ENCODE measurements at regions not wholly inside any gene's neighbourhood (a gene's known extent, or its start where the extent isn't known, plus 50 kb on each side); places are given as distances from the start of the nearest gene placed in this dataset.

DNA sequence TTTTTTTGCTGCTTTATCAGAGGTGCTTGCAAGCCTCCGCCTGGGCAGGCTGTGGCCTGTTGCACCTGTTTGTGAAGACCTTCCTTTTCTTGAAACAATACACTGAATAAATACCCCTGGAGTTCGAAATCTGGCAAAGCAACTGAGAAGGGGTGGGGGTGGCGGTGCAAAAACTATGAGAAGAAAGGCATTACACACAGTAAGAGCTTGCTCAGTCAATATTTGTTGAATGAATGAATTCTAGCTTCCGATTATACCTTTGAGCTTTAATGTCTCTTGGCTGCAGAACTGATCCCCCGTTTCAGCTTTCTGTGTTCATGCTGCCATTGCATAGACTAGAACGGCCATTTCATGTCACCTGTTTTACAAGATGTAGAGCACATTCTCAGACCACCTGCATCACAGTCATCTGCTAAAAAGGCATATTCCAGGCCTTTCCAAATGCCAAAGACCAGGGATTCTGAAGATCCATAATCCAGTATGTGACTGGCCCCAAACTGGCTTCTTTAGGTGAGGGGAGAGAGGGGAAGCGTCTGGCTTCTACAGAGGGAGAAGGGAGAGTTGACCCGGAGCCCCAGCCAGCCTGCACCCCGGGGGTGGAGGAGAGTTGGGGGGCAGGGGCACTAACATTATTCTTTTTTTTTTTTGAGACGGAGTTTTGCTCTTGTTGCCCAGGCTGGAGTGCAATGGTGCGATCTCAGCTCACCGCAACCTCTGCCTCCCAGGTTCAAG, 111.5 kb downstream of the ETS2 start:
- Histone ChIP-seq H3K36me3 (ENCODE audit: control insufficient read depth, low read depth, low read length) (no peaks in the 10 kb centered on the region), H3K4me1 (ENCODE audit: control insufficient read depth, low read depth, low read length) (peaks cover 8% of the 10 kb centered on the region), H3K4me3 (ENCODE audit: low read length) (no peak overlapping the region), H3K9me3 (ENCODE audit: control insufficient read depth, low read depth, low read length) (no peaks in the 10 kb centered on the region), H3K27me3 (ENCODE audit: control insufficient read depth, insufficient read depth, low read length) (peaks cover 5% of the 10 kb centered on the region), H3K27ac (ENCODE audit: low read length) (no peak overlapping the region), H3K9ac (ENCODE audit: low read length) (no peak overlapping the region)

DNA sequence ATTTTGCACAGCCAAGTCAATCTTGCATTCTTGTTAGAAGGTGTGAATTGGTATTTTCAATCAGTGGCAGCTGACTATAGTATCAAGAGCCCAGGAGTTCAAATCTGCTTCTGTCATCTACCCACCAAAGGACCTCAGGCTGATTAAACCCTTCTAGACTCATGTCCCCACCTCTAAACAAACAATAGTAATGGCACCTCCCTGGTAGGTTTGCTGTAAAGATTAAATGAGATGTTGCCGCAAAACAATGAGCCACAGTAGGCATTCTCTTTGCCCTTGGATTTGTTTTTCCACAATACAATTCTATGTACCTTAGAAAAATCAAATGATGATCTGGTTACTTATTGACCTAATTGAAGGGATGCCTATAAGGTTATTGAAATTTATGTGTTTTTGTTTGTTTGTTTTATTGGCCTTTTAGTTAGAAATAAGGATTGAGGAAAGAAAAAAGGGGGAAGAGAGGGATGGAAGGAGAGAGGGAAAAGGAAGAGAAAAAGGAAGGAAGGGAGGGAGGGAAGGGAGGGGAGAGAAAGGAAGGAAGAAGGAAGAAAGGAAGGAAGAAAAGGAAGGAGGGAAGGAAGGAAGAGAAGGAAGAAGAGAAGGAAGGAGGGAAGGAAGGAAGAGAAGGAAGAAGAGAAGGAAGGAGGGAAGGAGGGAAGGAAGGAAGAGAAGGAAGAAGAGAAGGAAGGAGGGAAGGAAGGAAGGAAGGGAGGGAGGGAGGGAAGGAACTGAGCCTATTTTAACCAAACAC, 110.7 kb downstream of the ETS2 start:
- Histone ChIP-seq H3K4me3 (ENCODE audit: low read length) (no peak overlapping the region), H3K36me3 (ENCODE audit: control insufficient read depth, low read depth, low read length) (no peaks in the 10 kb centered on the region), H3K27me3 (ENCODE audit: control insufficient read depth, insufficient read depth, low read length) (peaks cover 13% of the 10 kb centered on the region), H3K9me3 (ENCODE audit: control insufficient read depth, low read depth, low read length) (no peaks in the 10 kb centered on the region), H3K9ac (ENCODE audit: low read length) (no peak overlapping the region), H3K27ac (ENCODE audit: low read length) (no peak overlapping the region), H3K4me1 (ENCODE audit: control insufficient read depth, low read depth, low read length) (peaks cover 8% of the 10 kb centered on the region)

DNA sequence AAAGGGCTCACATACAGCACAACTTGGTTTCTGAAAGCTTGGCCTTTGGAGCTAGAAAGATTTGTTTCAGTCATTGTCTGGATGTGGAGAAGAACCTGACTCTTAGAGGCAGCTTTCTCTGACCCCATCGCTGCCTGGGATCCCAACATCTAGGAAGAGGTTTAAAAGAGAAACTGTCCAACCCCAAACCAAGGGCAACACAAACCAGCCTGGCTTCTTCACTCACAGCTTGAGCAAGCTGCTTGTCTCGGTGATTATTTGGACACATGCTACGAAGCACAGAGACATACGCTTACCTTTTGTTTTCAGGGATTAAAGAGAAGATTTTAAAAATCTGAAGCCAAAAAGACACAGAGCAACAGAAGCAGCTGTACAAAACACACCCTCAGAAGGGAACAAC, 109.8 kb downstream of the ETS2 start:
- H3K27ac ChIP-seq (ENCODE audit: low read length): no peak overlapping the region
- no peaks in the 10 kb centered on the region for H3K9me3 ChIP-seq (ENCODE audit: control insufficient read depth, low read depth, low read length)

DNA sequence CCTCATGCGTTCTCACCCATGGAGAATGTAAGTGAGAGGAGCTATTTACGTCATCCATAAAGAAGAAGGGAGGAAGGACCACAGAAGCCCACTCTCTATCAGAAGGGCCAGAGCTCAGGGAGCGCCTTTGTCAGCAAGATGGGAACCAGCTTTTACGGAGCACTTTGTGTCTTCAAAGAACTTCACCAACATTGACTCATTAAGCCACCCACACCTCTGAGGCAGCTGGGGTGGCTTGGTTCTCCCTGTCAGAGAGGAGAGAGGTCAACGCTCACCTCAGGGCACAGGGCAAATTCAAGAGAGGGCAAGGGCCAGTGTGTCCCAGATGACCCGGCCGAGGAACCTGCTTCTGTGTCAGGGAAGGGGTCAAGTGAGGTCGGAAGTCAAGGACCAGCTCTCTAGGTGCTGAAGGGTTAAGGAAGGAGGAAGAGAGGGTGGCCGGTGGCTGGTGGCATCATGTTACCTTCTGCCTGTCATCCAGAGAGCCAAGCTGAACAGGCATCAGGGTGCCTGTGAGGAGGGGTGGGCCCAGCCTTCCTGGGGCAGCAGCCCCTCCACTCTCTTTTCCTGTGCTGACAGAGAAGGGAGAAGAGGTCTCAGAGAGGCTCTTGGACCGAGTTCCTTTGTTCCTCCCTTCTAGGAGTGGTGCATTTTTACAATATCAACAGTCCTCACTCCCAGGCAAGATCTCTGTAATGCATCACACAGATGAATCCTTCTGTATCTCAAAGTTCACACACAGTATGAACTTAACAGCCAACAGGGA, 109.0 kb downstream of the ETS2 start:
- Histone ChIP-seq H3K4me1 (ENCODE audit: control insufficient read depth, low read depth, low read length) (peaks cover 14% of the 10 kb centered on the region), H3K9me3 (ENCODE audit: control insufficient read depth, low read depth, low read length) (no peaks in the 10 kb centered on the region), H3K27me3 (ENCODE audit: control insufficient read depth, insufficient read depth, low read length) (peaks cover 13% of the 10 kb centered on the region), H3K4me3 (ENCODE audit: low read length) (no peak overlapping the region), H3K9ac (ENCODE audit: low read length) (no peak overlapping the region), H3K36me3 (ENCODE audit: control insufficient read depth, low read depth, low read length) (no peaks in the 10 kb centered on the region), H3K27ac (ENCODE audit: low read length) (no peak overlapping the region)

More for the DNA sequence above, 109.8 kb downstream of the ETS2 start:
- Histone ChIP-seq H3K36me3 (ENCODE audit: control insufficient read depth, low read depth, low read length) (no peaks in the 10 kb centered on the region), H3K27me3 (ENCODE audit: control insufficient read depth, insufficient read depth, low read length) (peaks cover 13% of the 10 kb centered on the region), H3K4me1 (ENCODE audit: control insufficient read depth, low read depth, low read length) (peaks cover 8% of the 10 kb centered on the region), H3K9ac (ENCODE audit: low read length) (no peak overlapping the region), H3K4me3 (ENCODE audit: low read length) (no peak overlapping the region)

DNA sequence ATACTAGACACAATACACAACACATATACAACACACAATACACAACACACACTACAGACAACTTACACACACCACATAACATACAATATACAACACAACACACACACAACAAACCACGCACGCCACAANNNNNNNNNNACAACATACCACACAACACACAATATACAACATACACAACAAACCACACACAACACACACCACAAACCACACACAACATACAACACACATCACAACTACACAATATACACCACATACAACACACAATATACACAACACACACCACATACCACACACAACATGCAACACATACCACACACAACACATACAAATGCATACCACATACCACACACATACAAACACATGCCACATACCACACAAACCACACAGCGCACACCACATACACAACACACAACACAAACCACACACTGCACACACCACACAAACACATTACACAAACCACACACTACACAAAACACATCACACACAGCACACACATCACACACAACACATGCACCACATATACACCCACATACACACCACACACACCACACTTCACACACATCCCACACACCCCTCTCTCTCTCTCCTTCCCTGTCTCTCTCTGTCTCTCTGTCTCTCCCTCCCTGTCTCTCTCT, 108.3 kb downstream of the ETS2 start:
- peaks cover 13% of the 10 kb centered on the region for H3K27me3 ChIP-seq (ENCODE audit: control insufficient read depth, insufficient read depth, low read length)
- no peak overlapping the region for H3K9ac ChIP-seq (ENCODE audit: low read length)
- no peaks in the 10 kb centered on the region for H3K9me3 ChIP-seq (ENCODE audit: control insufficient read depth, low read depth, low read length)
- no peaks in the 10 kb centered on the region for H3K36me3 ChIP-seq (ENCODE audit: control insufficient read depth, low read depth, low read length)
- H3K4me1 ChIP-seq (ENCODE audit: control insufficient read depth, low read depth, low read length): peaks cover 15% of the 10 kb centered on the region
- H3K4me3 ChIP-seq (ENCODE audit: low read length): peak overlapping the region; percentile 54
- H3K27ac ChIP-seq (ENCODE audit: low read length): no peak overlapping the region

DNA sequence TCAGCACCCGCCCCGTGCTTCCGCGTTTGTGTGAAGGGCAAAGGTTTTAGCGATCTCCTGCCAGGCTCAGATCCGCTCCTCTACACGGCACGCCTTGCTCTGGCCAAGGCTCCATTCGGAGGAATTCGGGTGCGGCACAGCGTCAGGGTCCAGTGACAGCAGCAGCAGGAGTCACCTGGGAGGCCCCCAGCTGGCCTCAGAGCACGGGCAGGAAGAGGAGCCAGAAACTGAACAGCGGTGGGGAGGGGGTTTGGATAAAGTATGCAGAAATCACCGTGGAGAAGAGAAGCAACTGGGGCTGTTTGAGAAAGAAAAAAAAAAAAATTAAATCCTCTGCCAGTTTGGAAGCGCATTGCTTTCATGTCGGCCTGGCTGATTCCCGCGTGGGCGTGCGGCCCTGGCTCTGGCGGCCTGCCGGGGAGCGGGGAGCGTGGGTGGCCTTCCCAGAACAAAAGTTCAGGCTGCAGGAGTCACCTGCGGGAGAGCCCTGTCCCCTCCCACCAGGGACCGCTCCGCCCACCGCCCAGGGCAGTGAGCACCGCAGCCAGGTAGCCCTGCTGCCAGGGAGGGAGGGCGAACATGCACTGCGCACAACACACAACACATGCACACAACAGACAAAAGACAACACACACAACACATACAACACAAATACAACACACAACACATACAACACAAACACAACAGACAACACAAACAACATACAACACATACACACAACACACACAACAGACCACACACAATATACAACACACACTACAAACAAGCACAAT, 107.6 kb downstream of the ETS2 start:
- Histone ChIP-seq H3K27me3 (ENCODE audit: control insufficient read depth, insufficient read depth, low read length) (peaks cover 13% of the 10 kb centered on the region), H3K4me3 (ENCODE audit: low read length) (peak overlapping the region; percentile 54), H3K4me1 (ENCODE audit: control insufficient read depth, low read depth, low read length) (peaks cover 15% of the 10 kb centered on the region), H3K9ac (ENCODE audit: low read length) (no peak overlapping the region), H3K9me3 (ENCODE audit: control insufficient read depth, low read depth, low read length) (no peaks in the 10 kb centered on the region), H3K36me3 (ENCODE audit: control insufficient read depth, low read depth, low read length) (no peaks in the 10 kb centered on the region), H3K27ac (ENCODE audit: low read length) (no peak overlapping the region)

DNA sequence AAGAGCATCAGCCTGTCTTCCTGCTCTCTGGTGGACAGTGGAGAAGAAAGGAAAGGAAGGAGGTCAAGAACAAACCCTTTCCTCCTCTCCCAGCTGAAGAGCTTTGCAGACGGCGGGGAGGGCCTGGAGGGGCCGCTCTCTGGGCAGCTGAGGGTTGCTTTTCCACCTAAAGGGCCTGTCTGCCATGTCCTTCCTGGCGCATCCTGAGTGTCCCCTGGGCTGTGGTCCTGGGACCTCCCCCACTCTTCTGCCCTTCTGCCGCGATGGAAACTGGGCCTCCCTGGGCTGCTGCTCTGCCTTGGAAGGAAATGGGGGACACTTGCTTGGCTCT, 107.0 kb downstream of the ETS2 start:
- H3K9ac ChIP-seq (ENCODE audit: low read length): no peak overlapping the region
- H3K4me3 ChIP-seq (ENCODE audit: low read length): peak overlapping the region; percentile 54
- H3K36me3 ChIP-seq (ENCODE audit: control insufficient read depth, low read depth, low read length): no peaks in the 10 kb centered on the region
- H3K27me3 ChIP-seq (ENCODE audit: control insufficient read depth, insufficient read depth, low read length): peaks cover 13% of the 10 kb centered on the region
- no peaks in the 10 kb centered on the region for H3K9me3 ChIP-seq (ENCODE audit: control insufficient read depth, low read depth, low read length)
- H3K27ac ChIP-seq (ENCODE audit: low read length): no peak overlapping the region
- peaks cover 15% of the 10 kb centered on the region for H3K4me1 ChIP-seq (ENCODE audit: control insufficient read depth, low read depth, low read length)

DNA sequence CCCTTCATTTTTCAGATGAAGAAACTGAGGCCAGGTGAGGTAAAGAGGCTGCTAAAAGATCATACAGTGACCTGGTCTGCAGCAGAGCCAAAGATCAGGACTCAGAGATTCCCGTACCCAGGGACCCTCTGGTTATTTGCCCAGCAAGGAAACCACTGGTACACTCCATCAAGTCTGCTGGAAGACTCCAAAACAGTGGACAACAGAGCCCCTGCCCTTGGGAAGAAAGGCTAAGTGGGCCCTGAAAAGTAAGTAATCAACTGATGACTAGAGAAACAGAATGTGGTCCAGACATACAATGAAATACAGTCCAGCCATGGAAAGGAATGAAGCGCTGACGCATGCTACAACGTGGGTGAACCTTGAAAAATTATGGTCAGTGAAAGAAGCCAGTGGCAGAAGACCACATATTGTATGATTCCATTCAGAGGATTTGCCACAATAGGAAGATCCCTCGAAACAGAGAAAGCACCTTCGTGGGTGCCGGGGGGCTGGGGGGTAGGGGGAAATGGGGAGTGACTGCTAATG, 106.4 kb downstream of the ETS2 start:
- H3K4me3 ChIP-seq (ENCODE audit: low read length): no peak overlapping the region
- H3K9ac ChIP-seq (ENCODE audit: low read length): no peak overlapping the region
- H3K4me1 ChIP-seq (ENCODE audit: control insufficient read depth, low read depth, low read length): peaks cover 15% of the 10 kb centered on the region
- no peaks in the 10 kb centered on the region for H3K9me3 ChIP-seq (ENCODE audit: control insufficient read depth, low read depth, low read length)
- H3K27me3 ChIP-seq (ENCODE audit: control insufficient read depth, insufficient read depth, low read length): peaks cover 13% of the 10 kb centered on the region
- no peak overlapping the region for H3K27ac ChIP-seq (ENCODE audit: low read length)
- no peaks in the 10 kb centered on the region for H3K36me3 ChIP-seq (ENCODE audit: control insufficient read depth, low read depth, low read length)

DNA sequence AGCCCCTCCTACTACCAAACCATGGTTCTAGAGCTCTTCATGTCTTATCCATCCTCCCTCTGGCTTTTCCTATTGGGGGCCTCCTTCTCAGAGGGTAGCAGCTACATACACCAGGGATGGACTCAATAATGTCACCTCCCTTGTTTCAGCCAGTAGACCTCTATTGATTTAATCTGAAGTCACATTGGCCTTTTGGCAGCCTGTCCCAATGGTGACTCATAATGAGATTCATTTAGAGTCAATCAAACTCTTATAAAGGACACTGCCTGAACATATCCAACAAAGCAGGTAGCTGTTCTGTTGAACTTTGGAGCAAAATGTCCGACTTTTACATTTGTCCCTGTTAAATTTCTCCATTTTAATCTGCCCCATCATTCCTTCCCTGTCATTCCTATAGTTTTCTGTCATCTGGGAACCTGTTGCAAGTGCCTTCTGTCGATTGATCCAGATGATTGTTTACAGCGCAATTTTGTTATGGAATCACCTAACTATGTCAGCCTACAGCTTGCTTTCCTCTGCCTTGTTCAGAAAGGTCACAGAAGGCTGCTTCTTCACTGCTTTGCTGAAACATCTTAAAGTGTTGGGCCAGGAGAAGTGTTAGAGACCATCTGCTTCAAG, 105.9 kb downstream of the ETS2 start:
- H3K36me3 ChIP-seq (ENCODE audit: control insufficient read depth, low read depth, low read length): no peaks in the 10 kb centered on the region
- no peaks in the 10 kb centered on the region for H3K9me3 ChIP-seq (ENCODE audit: control insufficient read depth, low read depth, low read length)
- H3K27ac ChIP-seq (ENCODE audit: low read length): no peak overlapping the region
- peaks cover 15% of the 10 kb centered on the region for H3K4me1 ChIP-seq (ENCODE audit: control insufficient read depth, low read depth, low read length)
- H3K27me3 ChIP-seq (ENCODE audit: control insufficient read depth, insufficient read depth, low read length): peaks cover 13% of the 10 kb centered on the region
- no peak overlapping the region for H3K4me3 ChIP-seq (ENCODE audit: low read length)
- H3K9ac ChIP-seq (ENCODE audit: low read length): no peak overlapping the region

DNA sequence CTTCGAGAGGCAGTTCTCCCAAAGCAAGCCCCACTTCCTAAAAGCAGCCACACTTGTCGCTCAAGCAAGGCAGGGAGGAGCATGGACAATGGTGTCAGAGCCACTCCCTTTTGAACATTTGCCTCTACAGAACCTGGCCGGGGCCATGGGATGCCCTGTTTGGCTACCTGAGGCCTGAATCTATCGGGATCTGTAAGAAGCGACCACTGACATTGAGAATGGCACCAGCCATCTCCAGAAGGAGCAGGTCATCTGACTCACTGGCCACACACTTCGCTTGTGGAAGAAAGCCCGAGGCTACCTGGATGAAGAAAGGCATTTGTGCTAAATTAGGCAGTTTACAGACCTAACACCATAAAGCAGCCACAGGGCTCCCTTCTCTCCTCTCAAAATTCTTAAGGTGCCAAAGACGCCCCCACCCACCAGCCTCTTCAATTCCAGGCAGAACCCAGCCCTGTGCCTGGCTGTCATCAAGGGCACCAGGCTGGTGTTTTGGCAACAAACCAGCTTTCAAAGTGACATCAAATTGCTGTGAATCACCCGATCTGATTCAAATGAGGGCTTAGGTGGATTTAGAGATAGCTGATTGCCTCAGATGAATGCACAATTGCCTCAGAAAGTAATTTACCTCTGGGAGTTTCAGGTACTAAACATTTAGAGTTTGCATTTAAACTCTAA, 104.8 kb downstream of the ETS2 start:
- no peak overlapping the region for H3K27ac ChIP-seq (ENCODE audit: low read length)
- H3K36me3 ChIP-seq (ENCODE audit: control insufficient read depth, low read depth, low read length): no peaks in the 10 kb centered on the region
- H3K4me1 ChIP-seq (ENCODE audit: control insufficient read depth, low read depth, low read length): peaks cover 15% of the 10 kb centered on the region
- H3K4me3 ChIP-seq (ENCODE audit: low read length): no peak overlapping the region
- H3K9me3 ChIP-seq (ENCODE audit: control insufficient read depth, low read depth, low read length): no peaks in the 10 kb centered on the region
- H3K9ac ChIP-seq (ENCODE audit: low read length): no peak overlapping the region
- H3K27me3 ChIP-seq (ENCODE audit: control insufficient read depth, insufficient read depth, low read length): peaks cover 13% of the 10 kb centered on the region
